MCF 10A (cell line): ENCODE measurements at regions not wholly inside any gene's neighbourhood (a gene's known extent, or its start where the extent isn't known, plus 50 kb on each side); places are given as distances from the start of the nearest gene placed in this dataset.

Experiments
- BruUV-seq: library from RNA; stranded (reverse); fragments of 400-500 nt; replicated peaks from 2 replicates; lab custom pipeline; 2021; lab: Mats Ljungman, UMichigan
- CTCF ChIA-PET: fragments of 300-600 bp; sonication (Branson Sonifier 250); formaldehyde crosslinking; extraction: SDS; loops from one replicate; lab custom pipeline; 2021; ENCODE audit warnings: antibody characterized with exemption, inconsistent platforms; lab: Yijun Ruan, JAX
- POLR2A ChIA-PET: fragments of 300-600, 350-650 bp; sonication (Branson Sonifier 250); formaldehyde crosslinking; extraction: SDS; loops from one replicate; lab custom pipeline; 2020; ENCODE audit warnings: antibody characterized with exemption, inconsistent platforms; lab: Yijun Ruan, JAX
- DNase-seq: peaks from one replicate; pipeline ENCODE4 v3.0.0-alpha.2; 2018; ENCODE audit not compliant: unreplicated experiment
- H3K27ac Mint-ChIP-seq: one replicate; pipeline ENCODE4 v1.8.0; 2022; ENCODE audit warnings: mild to moderate bottlenecking, low read depth, mixed read lengths; ENCODE audit not compliant: unreplicated experiment
- H3K27me3 Mint-ChIP-seq: one replicate; pipeline ENCODE4 v1.8.0; 2022; ENCODE audit warnings: mixed read lengths; ENCODE audit not compliant: insufficient read depth, unreplicated experiment
- H3K36me3 Mint-ChIP-seq: one replicate; pipeline ENCODE4 v1.8.0; 2022; ENCODE audit warnings: mild to moderate bottlenecking, moderate library complexity, mixed read lengths; ENCODE audit not compliant: insufficient read depth, unreplicated experiment
- H3K4me1 Mint-ChIP-seq: one replicate; pipeline ENCODE4 v1.8.0; 2022; ENCODE audit warnings: mixed read lengths; ENCODE audit not compliant: insufficient read depth, unreplicated experiment
- H3K4me3 Mint-ChIP-seq: one replicate; pipeline ENCODE4 v1.8.0; 2022; ENCODE audit warnings: mild to moderate bottlenecking, moderate library complexity, mixed read lengths; ENCODE audit not compliant: unreplicated experiment
- H3K9me3 Mint-ChIP-seq: one replicate; pipeline ENCODE4 v1.8.0; 2022; ENCODE audit warnings: mixed read lengths; ENCODE audit not compliant: unreplicated experiment
- intact Hi-C: fragments of 100-400 bp; cut with micrococcal nuclease; formaldehyde crosslinking; loops from 2 replicates; pipeline ENCODE4 v1.14.1; 2022
- TF ChIP-seq, protein P1 (sequence below): fragments of 200-600 bp; IDR thresholded peaks from one replicate; pipeline ENCODE4 v1.8.0; 2022; ENCODE audit warnings: antibody characterized with exemption, mild to moderate bottlenecking; ENCODE audit not compliant: unreplicated experiment

DNA sequence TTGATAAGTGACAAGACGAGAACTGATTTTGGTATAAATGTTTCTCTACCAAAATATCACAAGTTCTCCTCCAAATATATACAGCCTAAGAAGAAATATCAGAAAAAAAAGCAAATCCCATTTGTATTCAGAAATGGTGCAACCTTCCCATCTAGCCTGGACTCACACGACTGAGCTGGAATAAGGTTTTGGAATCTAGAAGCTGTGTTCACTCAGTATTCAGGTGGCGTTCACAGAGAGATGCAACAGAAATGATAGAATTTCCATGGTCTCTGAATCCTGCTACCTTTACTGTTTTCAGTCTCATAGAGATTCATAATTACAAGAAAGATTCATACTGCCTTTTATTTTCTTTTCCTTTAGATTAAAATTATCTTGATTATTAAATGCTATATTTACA is 347.2 kb upstream of the TRIB2 start:
- H3K9me3 Mint-ChIP-seq: peaks cover 4% of the 10 kb centered on the region
- ChIA-PET POLR2A (no interaction called here), CTCF (no interaction called here)
- no peaks in the 10 kb centered on the region for H3K4me1 Mint-ChIP-seq
- TF ChIP-seq, protein P1, sequence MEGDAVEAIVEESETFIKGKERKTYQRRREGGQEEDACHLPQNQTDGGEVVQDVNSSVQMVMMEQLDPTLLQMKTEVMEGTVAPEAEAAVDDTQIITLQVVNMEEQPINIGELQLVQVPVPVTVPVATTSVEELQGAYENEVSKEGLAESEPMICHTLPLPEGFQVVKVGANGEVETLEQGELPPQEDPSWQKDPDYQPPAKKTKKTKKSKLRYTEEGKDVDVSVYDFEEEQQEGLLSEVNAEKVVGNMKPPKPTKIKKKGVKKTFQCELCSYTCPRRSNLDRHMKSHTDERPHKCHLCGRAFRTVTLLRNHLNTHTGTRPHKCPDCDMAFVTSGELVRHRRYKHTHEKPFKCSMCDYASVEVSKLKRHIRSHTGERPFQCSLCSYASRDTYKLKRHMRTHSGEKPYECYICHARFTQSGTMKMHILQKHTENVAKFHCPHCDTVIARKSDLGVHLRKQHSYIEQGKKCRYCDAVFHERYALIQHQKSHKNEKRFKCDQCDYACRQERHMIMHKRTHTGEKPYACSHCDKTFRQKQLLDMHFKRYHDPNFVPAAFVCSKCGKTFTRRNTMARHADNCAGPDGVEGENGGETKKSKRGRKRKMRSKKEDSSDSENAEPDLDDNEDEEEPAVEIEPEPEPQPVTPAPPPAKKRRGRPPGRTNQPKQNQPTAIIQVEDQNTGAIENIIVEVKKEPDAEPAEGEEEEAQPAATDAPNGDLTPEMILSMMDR: no peak
- no peak overlapping the region for H3K27ac Mint-ChIP-seq
- intact Hi-C loops: no loop called here
- no peaks in the 10 kb centered on the region for H3K36me3 Mint-ChIP-seq
- no TSS peak for BruUV-seq
- no peak for DNase-seq
- H3K4me3 Mint-ChIP-seq: no peak overlapping the region
- no peaks in the 10 kb centered on the region for H3K27me3 Mint-ChIP-seq

DNA sequence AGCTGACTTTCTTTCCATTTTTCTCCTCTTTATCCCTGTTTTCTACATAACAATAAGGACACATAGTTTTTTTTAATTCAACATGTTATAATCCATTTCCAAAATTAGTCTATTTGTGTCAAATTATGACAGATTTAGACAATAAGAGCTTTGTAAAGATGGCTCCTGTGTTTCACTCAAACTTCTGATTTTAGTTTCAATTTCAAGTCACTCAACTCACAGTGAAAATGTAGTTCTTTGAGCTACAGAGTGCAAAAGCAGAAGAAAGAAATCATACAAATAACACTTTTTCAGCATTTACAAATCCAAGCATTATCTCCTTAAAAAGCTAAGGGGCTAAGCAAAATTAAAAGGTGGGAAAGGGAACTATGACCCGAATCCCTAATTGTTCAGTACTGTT is 340.7 kb upstream of the TRIB2 start:
- CTCF ChIA-PET: interaction anchor here (0.6 to 0.9 kb wide), 2 partner anchors 40 to 296 kb away, joined by 3 to 4 read pairs; no protein-coding TSS in a partner anchor
- TF ChIP-seq, protein P1: no peak
- Mint-ChIP-seq H3K36me3 (peaks cover 6% of the 10 kb centered on the region), H3K27ac (peak overlapping the region; percentile 57), H3K9me3 (no peaks in the 10 kb centered on the region), H3K4me3 (no peak overlapping the region), H3K4me1 (peaks cover 5% of the 10 kb centered on the region), H3K27me3 (no peaks in the 10 kb centered on the region)
- DNase-seq: no peak
- intact Hi-C loops: no loop called here
- POLR2A ChIA-PET: interaction anchor here (1.0 to 1.2 kb wide), 4 partner anchors 13 to 340 kb away, joined by 3 to 4 read pairs (median 3); no protein-coding TSS in a partner anchor
- no TSS peak for BruUV-seq

DNA sequence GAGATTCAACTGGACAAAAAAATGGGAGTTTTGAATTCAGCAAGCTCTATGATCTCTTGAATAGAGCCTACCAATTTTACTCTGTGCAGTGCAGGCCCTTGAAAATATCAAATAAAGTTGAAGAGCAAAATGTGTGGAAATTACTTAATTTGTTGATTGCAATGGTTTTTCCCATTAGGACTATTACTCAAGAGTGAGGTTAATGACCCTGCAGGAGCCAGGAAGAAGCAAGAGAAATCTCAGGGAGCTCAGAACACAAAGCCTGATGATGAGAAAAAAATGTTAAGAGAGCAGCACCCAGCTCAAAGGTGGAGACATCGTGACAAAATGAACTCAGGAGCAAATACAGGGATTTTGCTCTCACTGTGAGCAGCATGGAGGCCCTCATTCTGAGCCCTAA is 337.6 kb upstream of the TRIB2 start:
- no TSS peak for BruUV-seq
- Mint-ChIP-seq H3K27me3 (no peaks in the 10 kb centered on the region), H3K4me3 (no peak overlapping the region), H3K27ac (no peak overlapping the region), H3K9me3 (no peaks in the 10 kb centered on the region), H3K36me3 (peaks cover 6% of the 10 kb centered on the region), H3K4me1 (peaks cover 5% of the 10 kb centered on the region)
- ChIA-PET POLR2A (interaction anchor here (0.6 to 1.6 kb wide), 3 partner anchors 26 to 63 kb away, joined by 3 to 4 read pairs (median 4); no protein-coding TSS in a partner anchor), CTCF (interaction anchor here (0.6 kb wide), 1 partner anchor 293 kb away, joined by 3 read pairs; no protein-coding TSS in a partner anchor)
- TF ChIP-seq, protein P1: no peak
- DNase-seq: no peak
- intact Hi-C loops: no loop called here

DNA sequence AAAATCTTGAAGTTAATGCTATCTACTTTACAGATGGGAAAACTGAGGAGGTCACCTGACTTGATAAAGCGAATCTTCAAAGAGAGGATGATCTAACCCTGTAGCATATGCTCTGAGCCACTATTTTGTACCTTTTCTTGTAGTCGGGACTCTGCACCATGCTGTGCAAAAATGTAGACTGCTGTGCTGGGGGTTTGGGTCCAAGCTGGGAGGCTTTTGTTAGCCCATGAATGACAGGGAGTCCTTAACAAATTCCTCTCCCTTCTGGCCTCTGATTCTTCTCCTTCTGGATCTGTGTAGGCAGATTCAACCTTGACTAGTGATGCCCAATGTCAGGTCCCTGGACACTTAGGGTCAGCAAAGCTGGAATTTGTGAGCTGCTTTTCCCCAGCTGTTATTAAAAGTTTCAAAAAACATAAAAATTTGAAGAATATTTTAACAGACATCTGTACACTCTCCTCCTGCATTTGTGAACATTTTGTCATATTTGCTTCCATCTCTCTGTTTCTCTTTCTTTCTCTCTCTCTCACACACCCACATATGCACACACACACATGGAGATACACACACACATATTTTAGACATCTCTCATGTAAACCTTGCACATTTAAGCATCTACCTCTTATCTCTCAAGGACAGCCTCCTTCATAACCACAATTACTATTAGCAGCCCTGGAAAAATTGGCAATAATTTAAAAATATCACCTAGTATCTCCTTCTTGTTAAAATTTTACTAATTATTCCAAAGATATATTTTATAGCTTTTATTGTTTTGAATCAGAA is 335.0 kb upstream of the TRIB2 start:
- H3K36me3 Mint-ChIP-seq: peaks cover 6% of the 10 kb centered on the region
- H3K9me3 Mint-ChIP-seq: no peaks in the 10 kb centered on the region
- POLR2A ChIA-PET: no interaction called here

More for the DNA sequence above, 335.0 kb upstream of the TRIB2 start:
- intact Hi-C loops: no loop called here
- H3K4me1 Mint-ChIP-seq: no peaks in the 10 kb centered on the region
- CTCF ChIA-PET: interaction anchor here (0.6 to 1.1 kb wide), 4 partner anchors 9 to 103 kb away, joined by 3 to 4 read pairs (median 3); no protein-coding TSS in a partner anchor
- no peak overlapping the region for H3K4me3 Mint-ChIP-seq
- TF ChIP-seq, protein P1: no peak
- BruUV-seq: no TSS peak
- no peak for DNase-seq
- H3K27ac Mint-ChIP-seq: no peak overlapping the region
- H3K27me3 Mint-ChIP-seq: no peaks in the 10 kb centered on the region
